ENCODE measurements at regions not wholly inside any gene's neighbourhood (a gene's known extent, or its start where the extent isn't known, plus 50 kb on each side); places are given as distances from the start of the nearest gene placed in this dataset.

- DNase-seq (ENCODE audit: low read depth in 2 of 2) = no peak
Observed at GRCh38 chr6:33923857-33924514, 120.2 kb upstream of the MLN start.

GRCh38 chr6:33921745-33922144 lies 117.9 kb upstream of the MLN start:
- no peak for DNase-seq (ENCODE audit: low read depth in 2 of 2)

GRCh38 chr6:33918175-33918695 lies 114.4 kb upstream of the MLN start:
- no peak for DNase-seq (ENCODE audit: low read depth in 2 of 2)

- DNase-seq (ENCODE audit: low read depth in 2 of 2) = no peak
Observed at GRCh38 chr6:33915134-33915533, 111.3 kb upstream of the MLN start.

- peak in 1 of 2 donors; percentile 21 for DNase-seq (ENCODE audit: low read depth in 2 of 2)
Observed at GRCh38 chr6:33914645-33915044, 110.8 kb upstream of the MLN start.

GRCh38 chr6:33912195-33912594 lies 108.4 kb upstream of the MLN start:
- no peak for DNase-seq (ENCODE audit: low read depth in 2 of 2)

- DNase-seq (ENCODE audit: low read depth in 2 of 2) = no peak
Observed at GRCh38 chr6:33911488-33911887, 107.7 kb upstream of the MLN start.

GRCh38 chr6:33910594-33910993 lies 106.8 kb upstream of the MLN start:
- no peak for DNase-seq (ENCODE audit: low read depth in 2 of 2)

GRCh38 chr6:33909737-33910136 lies 105.9 kb upstream of the MLN start:
- no peak for DNase-seq (ENCODE audit: low read depth in 2 of 2)

- no peak for DNase-seq (ENCODE audit: low read depth in 2 of 2)
Observed at GRCh38 chr6:33908025-33908424, 104.2 kb upstream of the MLN start.

- DNase-seq (ENCODE audit: low read depth in 2 of 2) = no peak
Observed at GRCh38 chr6:33907227-33907626, 103.4 kb upstream of the MLN start.

GRCh38 chr6:33906439-33906838 lies 102.6 kb upstream of the MLN start:
- DNase-seq (ENCODE audit: low read depth in 2 of 2) = no peak

- DNase-seq (ENCODE audit: low read depth in 2 of 2) = no peak
Observed at GRCh38 chr6:33905071-33905609, 101.3 kb upstream of the MLN start.

GRCh38 chr6:33904747-33905065 lies 100.9 kb upstream of the MLN start:
- no peak for DNase-seq (ENCODE audit: low read depth in 2 of 2)

GRCh38 chr6:33904050-33904746 lies 100.4 kb upstream of the MLN start:
- DNase-seq (ENCODE audit: low read depth in 2 of 2) = peak; percentile 53 to 63

- no peak for DNase-seq (ENCODE audit: low read depth in 2 of 2)
Observed at GRCh38 chr6:33903579-33903978, 99.8 kb upstream of the MLN start.

- no peak for DNase-seq (ENCODE audit: low read depth in 2 of 2)
Observed at GRCh38 chr6:33902457-33902853, 98.7 kb upstream of the MLN start.

GRCh38 chr6:33901822-33902456 lies 98.1 kb upstream of the MLN start:
- no peak for DNase-seq (ENCODE audit: low read depth in 2 of 2)

- no peak for DNase-seq (ENCODE audit: low read depth in 2 of 2)
Observed at GRCh38 chr6:33898771-33899170, 95.0 kb upstream of the MLN start.

GRCh38 chr6:33897189-33897780 lies 93.5 kb upstream of the MLN start:
- DNase-seq (ENCODE audit: low read depth in 2 of 2) = no peak

- DNase-seq (ENCODE audit: low read depth in 2 of 2) = peak in 1 of 2 donors; percentile 15
Observed at GRCh38 chr6:33896391-33897188, 92.8 kb upstream of the MLN start.

GRCh38 chr6:33895988-33896387 lies 92.2 kb upstream of the MLN start:
- DNase-seq (ENCODE audit: low read depth in 2 of 2) = no peak

Data from stimulated activated CD8-positive, alpha-beta memory T cell treated with anti-CD3 and anti-CD28 coated beads, Interleukin-15, amount 100 ng/mL, for 48 hours (primary cell).